Left colon (tissue), 2 donors: ENCODE measurements at regions not wholly inside any gene's neighbourhood (a gene's known extent, or its start where the extent isn't known, plus 50 kb on each side); places are given as distances from the start of the nearest gene placed in this dataset.

Source experiments
- ATAC-seq: fragments of 200-7000 bp; cut with Tn5 transposase; one replicate; pipeline ENCODE4 v1.9.1; 2020; ENCODE audit warnings: mild to moderate bottlenecking, moderate library complexity
- DNase-seq, 2 donors: peaks; one replicate each; pipeline ENCODE4 v3.0.0-alpha.2; 2020
- intact Hi-C, 2 donors: fragments of 100-400 bp; cut with DNase I in 1 of 2; cut with micrococcal nuclease in 1 of 2; formaldehyde crosslinking; loops; one replicate each; pipeline versions ENCODE4 v1.11.2 to v1.14.0; 2022; cut with DNase I, micrococcal nuclease
- donor health status: DM: no; HTN: no; CAD: no.
- donor health status: DM: yes; HTN: yes; CAD: no.

DNA sequence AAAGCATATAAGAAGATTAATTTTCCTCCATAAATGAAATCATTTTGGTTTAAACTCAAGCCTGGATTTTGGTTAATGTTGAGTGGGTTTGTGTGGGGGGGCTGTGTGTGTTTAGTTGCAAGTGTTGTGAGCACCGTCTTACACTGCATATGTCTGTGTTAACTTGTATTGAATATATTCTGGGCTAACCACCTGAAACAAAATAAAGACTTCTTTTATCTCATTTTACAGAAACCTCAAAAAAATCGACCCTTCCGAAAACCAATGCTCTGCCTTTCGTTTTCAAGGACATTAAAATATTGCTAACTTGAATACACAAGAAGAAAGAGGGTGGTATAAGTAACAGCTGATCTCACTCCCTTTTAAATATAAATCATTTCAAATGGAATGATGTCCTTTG, 192.2 kb upstream of the BLID start:
- intact Hi-C loops = no loop called here
- DNase-seq (no peak), ATAC-seq (no peak)

DNA sequence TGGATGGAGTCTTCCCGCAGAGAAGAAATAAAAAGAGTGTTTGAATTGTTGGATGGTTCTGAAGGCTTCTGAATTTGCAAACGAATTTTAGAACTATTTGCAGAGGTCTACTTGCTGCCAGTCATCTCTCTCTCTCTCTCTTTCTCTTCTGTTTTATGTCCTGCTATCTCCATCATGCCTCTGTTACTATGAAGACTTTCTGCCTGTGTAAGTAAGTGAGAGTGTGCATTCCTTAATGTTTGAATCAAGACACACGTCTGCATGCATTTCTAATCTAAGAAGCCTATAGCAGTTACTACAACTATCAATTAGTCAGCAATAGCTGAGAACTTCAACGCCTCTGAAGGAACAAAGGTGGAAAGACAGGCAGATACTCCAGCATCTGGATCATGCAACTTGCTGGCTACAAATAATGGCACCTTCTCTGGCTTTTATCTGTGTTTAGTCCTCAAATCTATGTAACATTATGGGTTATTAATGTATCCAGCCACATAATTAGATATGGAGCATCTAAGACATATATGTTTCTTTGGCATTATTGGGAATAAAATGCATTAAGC, 191.5 kb upstream of the BLID start:
- DNase-seq (no peak), ATAC-seq (no peak)
- intact Hi-C loops = no loop called here

DNA sequence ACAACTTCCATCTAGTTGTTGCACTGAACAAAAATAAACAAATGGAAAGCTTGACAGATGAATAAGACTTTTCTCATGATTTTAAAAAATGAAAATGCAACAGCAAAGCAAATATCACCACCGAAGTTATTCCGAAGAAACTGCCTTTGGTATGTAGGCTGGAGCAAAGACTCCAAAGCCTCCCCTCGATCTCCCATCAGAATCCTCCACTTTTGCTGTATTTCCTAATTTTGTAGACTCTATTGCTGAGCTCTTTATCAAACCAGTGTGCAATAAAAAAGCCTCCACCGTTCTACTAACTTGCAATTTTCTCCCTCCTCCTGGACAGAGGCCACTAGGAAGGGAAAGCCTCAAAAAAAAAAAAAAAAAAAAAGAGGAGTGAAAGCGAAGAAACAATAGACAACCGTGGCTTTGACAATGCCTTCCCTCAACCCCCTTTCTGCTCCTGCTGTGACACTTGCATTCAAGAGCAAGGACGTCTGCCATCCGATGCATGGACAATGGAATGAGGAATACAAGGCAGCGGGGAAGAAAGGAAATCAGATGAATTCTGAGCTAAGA, 190.9 kb upstream of the BLID start:
- ATAC-seq = no peak
- intact Hi-C loops = no loop called here
- DNase-seq = no peak

DNA sequence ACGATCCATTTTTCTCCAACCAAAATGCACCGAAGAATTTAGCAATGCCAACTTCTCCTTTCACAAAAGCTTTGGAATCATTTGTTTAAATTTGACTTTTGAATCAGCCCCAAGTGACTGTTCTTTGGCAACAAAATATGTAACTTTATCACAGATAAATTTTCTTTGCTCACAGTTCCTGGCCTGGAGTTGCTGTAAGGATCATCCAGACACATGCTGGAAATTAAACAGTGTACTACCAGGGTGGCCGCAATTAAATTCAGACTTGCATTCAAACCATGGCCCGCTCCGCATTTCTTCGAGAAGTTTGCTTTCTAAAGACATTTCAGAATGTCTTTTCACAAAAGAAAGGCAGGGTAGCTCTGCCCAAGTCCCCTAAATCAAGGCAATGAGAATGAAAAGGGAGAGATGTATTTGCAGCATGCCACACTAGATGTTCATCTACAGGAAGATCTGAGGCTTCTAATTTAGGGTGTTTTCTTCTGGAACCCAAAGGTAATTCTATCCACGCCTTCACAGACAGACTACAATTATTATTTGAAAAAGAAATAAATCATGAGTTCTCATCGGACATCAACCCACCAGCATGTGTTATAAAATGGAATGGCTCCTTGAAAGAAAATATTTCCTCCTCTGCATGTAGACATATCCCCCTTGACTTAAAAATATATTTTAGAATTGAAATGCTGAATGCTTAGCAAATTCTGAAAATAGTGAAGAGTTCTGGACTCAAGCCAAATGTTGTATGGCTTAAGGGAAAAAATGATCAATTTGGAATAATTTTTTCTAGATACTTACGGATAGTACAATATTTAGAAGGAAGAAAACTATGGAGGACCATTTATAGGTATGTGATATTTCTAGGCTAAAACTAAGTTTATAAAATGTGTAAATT, 189.7 kb upstream of the BLID start:
- no peak for DNase-seq
- intact Hi-C loops = no loop called here
- no peak for ATAC-seq

DNA sequence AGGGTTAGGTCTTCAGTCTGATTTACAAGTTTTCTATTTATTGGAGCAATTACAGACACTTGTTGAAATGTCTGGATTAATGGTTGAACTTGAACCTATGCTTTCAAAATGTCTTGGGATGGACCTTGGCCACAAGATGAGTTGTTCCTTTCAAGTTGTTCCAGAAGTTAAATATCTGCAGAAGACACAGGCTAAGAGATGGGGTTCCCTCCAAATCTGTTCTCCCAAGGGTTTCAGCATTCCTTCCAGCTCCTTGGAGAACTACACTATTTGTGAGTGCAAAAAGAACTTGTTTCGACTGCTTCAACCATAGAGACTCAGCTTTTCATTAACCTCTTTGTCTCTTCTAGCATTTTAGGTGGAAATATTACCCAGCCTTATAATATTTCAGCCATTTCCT, 189.0 kb upstream of the BLID start:
- DNase-seq (no peak), ATAC-seq (no peak)
- intact Hi-C loops = no loop called here

DNA sequence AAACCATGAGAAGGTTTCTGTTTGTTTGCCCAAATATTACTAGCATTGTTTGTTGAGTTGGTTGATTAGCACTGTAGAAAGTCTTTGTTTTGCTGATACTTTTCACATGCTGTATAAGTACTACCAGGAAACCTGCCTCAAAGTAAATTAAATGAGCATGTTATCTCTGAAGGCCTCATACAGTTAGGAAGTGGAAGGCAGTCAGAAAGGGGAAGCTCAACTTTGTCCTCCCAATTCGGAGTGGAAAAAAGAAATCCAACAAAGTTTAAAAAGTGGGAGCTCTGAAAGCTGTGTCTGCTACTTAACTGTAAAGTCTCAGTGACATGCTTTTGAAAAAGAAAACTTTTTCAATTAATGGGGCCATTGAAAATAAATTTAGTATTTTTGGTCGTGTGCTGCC, 188.3 kb upstream of the BLID start:
- no peak for DNase-seq
- intact Hi-C loops = no loop called here
- ATAC-seq = no peak

DNA sequence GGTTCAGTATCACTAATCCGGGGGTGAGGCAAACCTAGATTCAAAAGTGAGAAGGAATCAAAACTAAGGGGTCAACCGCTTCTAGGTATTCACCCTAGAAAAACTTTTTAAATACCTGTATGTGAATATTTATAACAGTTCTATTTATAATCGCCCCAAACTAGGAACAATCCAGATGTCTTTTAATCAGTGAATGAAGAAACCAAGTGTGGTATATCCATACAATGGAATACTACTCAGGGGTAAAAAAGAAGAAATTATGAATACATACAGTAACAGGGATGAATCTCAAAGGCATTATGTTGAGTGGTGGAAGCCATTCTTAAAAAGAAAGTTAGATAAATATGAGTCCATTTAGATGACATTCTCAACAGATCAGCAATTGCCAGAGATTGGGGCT, 178.0 kb upstream of the BLID start:
- DNase-seq (no peak), ATAC-seq (no peak)
- intact Hi-C loops = no loop called here

DNA sequence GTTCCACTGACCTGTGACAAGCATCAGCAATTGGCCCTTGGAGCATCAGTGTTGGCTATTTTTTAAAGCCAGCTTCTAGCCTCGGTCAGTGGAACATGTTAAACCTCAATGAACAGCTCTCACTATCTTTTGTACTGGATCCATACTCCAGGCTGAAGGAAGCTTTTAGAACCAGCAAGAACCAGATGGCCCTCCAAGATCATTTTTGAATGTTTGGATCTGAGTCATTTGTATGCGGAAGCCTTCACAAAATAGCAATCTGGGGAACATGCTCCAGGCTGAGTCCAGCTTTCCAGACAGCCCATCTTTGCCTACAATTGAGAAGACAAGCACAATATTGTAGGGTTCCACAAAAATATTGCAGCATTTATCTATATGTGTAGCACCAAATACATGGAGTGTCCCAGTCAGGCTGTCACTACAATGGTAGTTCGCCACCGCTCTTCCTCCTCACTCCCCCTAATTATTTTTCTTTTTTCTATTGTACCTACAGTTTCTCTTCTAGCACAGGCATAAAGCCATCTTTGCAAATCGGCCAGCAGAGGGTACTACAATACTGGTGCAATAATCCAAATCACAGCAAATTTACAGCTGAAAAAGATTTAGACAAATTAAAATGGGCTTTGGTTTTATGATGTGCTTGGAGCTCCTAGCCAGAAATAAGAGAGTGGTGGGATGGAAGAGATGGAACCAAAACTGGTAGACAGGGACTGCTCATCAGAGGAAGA, 177.4 kb upstream of the BLID start:
- intact Hi-C loops = no loop called here
- DNase-seq (no peak), ATAC-seq (no peak)

DNA sequence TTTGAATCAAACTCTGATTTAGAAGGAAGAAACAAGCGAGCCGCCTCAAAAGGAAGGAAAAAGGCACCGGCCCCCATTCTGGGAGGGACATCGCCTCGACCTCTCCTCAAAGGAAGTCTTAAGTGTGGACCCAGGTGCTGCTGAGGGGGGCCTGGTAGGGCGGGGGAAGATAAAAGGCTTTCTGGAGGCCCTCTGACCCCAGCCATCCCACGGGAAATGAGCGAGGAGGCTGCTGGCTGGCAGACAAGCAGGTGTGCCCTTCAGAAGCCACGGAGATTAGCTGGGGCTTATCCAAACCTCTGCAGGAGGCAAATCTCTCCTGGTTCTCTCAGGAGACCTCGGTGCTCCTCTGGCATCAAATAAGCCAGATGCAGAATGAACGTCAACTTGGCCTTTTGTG, 171.4 kb upstream of the BLID start:
- ATAC-seq = no peak
- DNase-seq = no peak
- intact Hi-C loops = no loop called here

DNA sequence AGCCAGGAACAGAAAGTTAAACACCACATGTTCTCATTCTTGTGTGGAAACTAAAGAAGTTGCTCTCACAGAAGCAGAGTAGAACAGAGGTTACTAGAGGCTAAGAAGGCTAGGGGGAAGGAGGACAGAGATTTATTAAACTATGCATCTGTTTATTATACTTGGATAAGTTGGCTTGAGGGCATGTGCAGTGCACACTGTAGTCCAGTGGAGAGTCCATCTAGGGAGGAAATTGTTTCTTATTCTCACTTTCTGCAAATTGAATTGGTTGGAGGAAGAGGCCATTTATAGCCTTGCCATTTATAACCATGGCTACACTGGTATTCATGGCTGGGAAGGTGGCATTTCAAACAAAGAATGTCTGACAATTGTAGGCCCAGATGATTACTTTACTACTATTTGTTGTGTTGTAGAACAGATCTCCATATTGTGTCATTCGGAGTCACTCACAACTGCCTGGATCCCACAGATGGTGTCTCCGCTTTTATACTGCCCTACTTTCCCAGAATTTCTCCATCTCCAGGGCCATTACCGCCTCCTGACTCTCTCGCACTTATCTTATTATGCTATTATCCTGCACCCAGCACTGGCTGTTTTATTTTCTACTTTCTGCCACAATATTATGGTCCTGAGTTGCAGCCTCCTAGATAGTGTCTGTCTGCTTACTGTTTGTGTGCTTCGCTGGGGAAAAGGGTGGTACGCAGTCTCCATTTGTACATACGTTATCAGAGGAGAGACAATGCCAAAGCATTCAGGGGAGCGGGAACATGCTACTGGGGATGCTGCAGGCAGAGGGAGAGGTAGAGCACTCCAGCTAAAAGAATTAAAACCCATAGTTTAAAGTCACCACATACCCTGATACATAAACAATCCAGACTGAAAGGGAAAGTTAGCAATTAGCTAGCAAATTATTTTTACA, 169.3 kb upstream of the BLID start:
- no peak for DNase-seq
- intact Hi-C loops = no loop called here
- ATAC-seq = no peak

DNA sequence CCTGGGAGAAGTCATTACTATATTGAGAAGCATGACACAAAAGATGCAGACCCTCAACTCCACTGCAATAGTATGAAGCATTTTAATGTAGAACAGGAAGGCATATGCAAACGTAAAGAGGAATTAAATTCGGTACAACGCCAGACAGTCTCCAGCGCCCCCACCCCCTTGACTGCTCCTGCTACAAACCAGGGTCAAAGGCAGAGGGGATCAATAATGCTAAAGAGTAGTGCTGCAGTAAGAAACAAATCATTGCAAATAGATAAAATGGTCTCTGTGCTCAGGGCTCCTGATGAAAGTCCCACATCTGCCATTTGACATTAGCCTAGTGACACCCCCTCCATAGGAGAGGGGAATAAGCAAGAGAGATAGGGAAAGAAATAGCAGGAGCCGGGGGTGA, 164.9 kb upstream of the BLID start:
- intact Hi-C loops = no loop called here
- ATAC-seq = no peak

DNA sequence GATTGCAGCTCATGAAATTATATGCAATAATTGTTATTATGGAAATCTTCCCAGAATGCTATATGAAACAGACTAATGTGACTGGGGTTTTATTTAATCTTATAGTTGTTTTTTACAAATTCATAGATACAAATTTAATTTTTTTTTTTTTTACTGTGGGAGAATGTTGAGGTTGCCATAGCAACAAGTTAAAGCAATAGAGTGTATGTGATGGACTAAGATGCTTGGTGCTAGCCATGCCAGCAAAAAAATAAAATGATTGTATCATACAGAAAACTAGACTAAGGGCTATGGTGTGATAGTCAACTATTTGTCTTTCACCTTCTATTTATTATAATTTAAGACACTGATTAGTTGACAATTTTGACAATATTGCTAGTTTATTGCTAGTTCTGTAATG, 163.2 kb upstream of the BLID start:
- ATAC-seq = no peak
- no peak for DNase-seq
- intact Hi-C loops = no loop called here

More for the DNA sequence above, 164.9 kb upstream of the BLID start:
- DNase-seq = no peak

DNA sequence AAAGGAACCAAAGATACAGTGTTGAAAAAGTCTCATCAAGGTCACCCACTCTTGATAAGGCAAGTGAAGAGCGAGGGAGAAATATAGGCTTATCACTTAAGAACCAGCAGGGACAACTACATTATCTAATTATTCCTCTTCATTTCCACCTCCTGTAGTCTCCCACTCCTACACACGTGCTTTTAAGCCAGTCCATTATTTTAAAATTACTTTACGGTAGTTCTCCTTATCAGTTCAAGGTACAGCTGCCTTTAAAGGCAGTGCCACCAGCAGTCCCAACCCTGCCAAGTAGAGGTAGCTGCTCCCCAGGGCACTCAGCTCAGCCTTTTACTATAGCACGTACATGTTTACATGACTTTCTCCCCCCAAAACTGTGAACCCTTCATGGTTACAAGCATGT, 161.5 kb upstream of the BLID start:
- ATAC-seq (no peak), DNase-seq (no peak)
- intact Hi-C loops = no loop called here

DNA sequence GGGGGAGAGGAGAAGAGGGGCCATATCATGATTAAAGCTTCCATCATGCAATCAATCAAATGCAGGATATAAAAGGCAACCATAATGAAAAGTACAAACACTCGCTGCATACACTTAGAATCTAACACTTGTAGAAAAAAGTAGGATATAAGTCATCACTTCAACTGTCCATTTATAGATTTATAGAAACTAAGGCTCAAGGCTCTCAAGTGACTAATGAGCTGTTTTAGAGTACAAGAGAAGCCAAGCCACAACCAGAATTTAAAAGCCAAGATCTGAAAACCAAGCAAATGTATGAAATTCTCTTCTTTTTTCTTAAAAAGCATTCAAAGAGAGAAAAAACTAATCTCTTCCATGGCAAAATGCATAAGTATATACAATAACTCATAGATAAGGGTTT, 160.2 kb upstream of the BLID start:
- ATAC-seq (no peak), DNase-seq (no peak)
- intact Hi-C loops = no loop called here

DNA sequence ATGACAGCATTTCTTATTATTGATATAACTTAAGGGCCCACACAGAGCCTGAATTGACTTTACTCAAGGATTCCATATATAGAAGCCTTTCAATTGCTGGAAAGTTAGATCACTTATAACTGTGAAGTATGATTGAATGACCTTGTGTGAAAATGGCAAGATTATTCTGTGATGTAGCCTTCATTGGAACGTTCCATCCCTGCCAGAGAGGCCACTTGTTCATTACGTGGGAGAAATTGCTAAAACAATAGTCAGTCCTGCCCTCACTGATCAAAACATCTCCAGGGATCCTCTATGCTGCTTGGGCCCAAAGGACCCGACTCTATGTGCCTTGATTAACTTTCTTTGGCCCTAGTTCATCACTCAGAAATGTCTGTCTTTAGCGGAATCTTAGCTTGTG, 159.5 kb upstream of the BLID start:
- intact Hi-C loops = no loop called here
- ATAC-seq = no peak
- DNase-seq = no peak

DNA sequence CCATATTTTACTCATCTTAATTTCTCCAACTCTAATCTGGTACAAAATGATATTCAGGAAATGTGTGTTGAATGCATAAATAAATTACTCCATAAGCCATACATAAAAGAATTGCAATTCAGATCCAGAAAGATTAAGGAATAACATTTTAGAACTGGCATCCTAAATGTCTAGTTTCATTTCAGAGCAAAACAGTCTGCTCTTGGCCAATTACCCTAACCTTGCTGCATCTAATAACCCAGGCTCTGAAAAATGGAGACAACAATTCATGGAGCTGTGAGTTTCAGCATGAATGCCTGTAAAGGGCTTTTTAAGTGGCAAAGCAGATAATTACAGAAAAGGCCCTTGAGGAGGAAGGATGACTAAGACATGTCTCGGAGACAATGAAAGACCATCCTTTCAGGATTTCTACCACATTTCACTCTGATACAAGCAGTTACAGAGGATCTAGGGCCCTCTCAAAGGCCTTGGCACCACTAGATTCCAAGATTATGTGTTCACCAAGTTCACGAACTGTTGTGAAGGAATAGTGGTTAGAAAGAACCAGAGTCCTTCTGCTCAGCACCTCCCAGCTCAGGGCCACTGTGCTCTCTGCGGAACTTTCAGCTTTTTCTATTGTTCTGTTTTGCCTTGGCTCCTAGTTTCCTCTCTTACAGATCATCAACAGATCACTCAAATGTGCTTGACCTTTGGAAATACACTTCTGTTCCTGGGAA, 157.6 kb upstream of the BLID start:
- intact Hi-C loops = no loop called here
- no peak for ATAC-seq
- no peak for DNase-seq

DNA sequence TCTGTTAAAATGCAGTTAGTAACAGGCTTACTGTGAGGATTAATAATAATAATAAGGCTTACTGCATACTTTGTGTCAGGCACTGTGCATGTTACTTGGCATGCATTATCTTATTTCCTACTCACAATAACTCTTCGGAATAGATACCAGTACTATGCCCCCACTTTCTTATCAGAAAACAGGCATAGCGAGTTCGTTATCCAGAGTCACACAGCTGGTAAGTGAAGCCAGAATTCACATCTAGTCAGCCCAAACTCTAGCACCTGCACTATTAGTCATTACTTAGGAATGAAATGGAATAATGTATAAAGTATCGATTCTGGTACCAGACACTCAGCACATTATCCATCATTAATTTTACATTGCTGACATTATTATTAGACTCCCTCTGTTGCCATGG, 155.7 kb upstream of the BLID start:
- DNase-seq (no peak), ATAC-seq (no peak)
- intact Hi-C loops = no loop called here

DNA sequence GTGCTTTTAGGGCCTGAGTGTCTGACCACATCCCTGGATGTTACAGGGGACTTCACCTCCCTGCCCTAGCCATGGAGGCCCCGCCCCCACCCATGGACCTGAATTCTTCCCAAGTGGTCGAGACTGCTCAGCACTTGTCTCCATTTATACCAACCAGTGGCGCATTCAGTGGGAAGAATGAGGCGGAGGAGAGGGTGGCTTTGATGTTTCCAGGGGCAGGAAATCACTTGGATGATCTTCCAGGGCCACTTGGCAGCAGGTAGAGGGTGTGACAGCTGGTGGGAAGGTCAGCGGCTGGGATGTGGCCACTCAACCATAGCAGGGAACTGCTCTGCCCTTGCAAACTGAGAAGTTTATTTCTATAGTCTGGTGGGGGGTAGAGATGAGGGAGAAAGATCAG, 155.1 kb upstream of the BLID start:
- DNase-seq = no peak
- ATAC-seq = no peak
- intact Hi-C loops = no loop called here
